ENCODE measurements at regions not wholly inside any gene's neighbourhood (a gene's known extent, or its start where the extent isn't known, plus 50 kb on each side); places are given as distances from the start of the nearest gene placed in this dataset.
A peak's percentile ranks its signal among the peaks of the same experiment; 100 is the strongest.

DNA sequence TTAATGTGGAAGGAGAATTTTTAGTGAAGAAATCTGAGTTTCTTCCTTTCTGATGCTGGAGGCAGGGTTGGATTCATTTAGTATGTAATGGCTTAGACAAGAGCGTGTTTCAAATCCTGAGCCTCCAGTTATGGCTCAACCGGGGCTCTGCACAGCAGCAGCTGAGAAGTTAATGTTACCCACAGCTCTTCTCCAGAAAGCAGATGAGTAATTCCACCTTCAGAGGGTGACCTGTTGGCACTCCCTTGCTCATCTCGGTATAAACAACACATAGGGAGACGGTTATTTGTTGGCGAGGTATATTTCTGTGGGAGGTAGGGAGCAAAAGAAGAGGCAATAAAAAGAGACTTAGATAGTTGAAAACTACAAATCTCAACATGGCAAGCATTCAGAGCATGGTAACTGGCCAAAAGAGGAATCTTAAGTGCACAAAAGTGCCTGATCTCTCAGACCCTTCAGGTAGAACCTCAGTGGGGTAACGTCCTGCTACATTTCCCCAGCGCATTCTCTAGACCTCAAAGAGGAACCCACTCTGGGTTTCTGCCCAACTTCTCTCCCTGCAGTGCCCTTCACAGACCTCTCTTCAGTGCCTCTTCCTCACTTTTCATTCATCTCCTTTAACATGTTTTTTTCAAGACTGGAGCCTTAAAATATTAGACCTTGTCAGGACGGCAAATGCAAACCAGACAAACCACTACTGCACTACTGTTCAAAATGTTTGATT is 417.5 kb upstream of the ADAMTSL1 start:
- TF ChIP-seq EED (IDR thresholded peaks at IDR 0.05; ENCODE audit: low read depth) (no peak), TCF7 (IDR thresholded peaks at IDR 0.05; ENCODE audit: borderline replicate concordance) (no peak), HDAC2 (IDR thresholded peaks at IDR 0.05) (no peak), ZNF274 (IDR thresholded peaks at IDR 0.05; ENCODE audit: insufficient read depth, insufficient read length) (no peak), LARP7 (IDR thresholded peaks at IDR 0.05) (no peak), RB1 (IDR thresholded peaks at IDR 0.05; ENCODE audit: borderline replicate concordance) (no peak), STAT1 (conservative IDR thresholded peaks at IDR 0.05) (no peak), BRCA1 (IDR thresholded peaks at IDR 0.05; ENCODE audit: low read depth, low read length) (no peak), MTA2 (IDR thresholded peaks at IDR 0.05; ENCODE audit: low read depth) (no peak), ZNF384 (IDR thresholded peaks at IDR 0.05; ENCODE audit: borderline replicate concordance, low read depth, low read length) (no peak)
- TF ChIP-seq, protein P1, sequence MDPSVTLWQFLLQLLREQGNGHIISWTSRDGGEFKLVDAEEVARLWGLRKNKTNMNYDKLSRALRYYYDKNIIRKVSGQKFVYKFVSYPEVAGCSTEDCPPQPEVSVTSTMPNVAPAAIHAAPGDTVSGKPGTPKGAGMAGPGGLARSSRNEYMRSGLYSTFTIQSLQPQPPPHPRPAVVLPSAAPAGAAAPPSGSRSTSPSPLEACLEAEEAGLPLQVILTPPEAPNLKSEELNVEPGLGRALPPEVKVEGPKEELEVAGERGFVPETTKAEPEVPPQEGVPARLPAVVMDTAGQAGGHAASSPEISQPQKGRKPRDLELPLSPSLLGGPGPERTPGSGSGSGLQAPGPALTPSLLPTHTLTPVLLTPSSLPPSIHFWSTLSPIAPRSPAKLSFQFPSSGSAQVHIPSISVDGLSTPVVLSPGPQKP (IDR thresholded peaks at IDR 0.05; ENCODE audit: low read depth, low read length), result no peak
- RAD21 ChIA-PET (ENCODE audit: unreplicated experiment), result no interaction called here
- Histone ChIP-seq H3K9ac (ENCODE audit: control insufficient read depth, insufficient read depth, low read length) (no peak overlapping the region), H2AFZ (ENCODE audit: control insufficient read depth, low read depth, low read length) (no peak overlapping the region), H3K36me3 (ENCODE audit: control insufficient read depth in 2 of 2, insufficient read depth in 2 of 2, low read length in 1 of 2) (no peaks in the 10 kb centered on the region), H3K9me3 (replicated peaks; ENCODE audit: control insufficient read depth, insufficient read depth, low read length) (no peaks in the 10 kb centered on the region), H3K27ac (ENCODE audit: control insufficient read depth, insufficient read depth) (no peak overlapping the region), H4K20me1 (ENCODE audit: control insufficient read depth, insufficient read depth) (no peaks in the 10 kb centered on the region), H3K4me1 (ENCODE audit: control insufficient read depth, insufficient read depth, low read length) (no peaks in the 10 kb centered on the region), H3K79me2 (ENCODE audit: control insufficient read depth, insufficient read depth, low read length) (no peaks in the 10 kb centered on the region), H3K4me2 (ENCODE audit: control insufficient read depth, insufficient read depth) (0 out of 2 replicates have a peak overlapping the region, but pooled peaks have one; percentile 0), H3K27me3 (replicated peaks in 1 of 2; ENCODE audit: control insufficient read depth in 2 of 2, insufficient read depth in 2 of 2, low read length in 1 of 2) (peaks cover 0 to 1% of the 10 kb centered on the region in 2 experiments; a peak in 3 of 4 replicates), H3K4me3 (no peak overlapping the region)
- FAIRE-seq, result no peak
- POLR2A ChIA-PET, result no interaction called here
- 8% methylated on average over 8 of the region's 8 CpGs for WGBS (ENCODE audit: insufficient coverage, insufficient replicate concordance, low lambda C conversion rate, missing lambda C conversion rate)
- in situ Hi-C loops (cut with MboI) (no loop called here), intact Hi-C loops (cut with micrococcal nuclease; ENCODE audit: unreplicated experiment) (loop anchor here (10.0 kb wide), 1 partner anchor 532 kb away; no protein-coding TSS in a partner anchor)
- CTCF ChIA-PET, result interaction anchor here (0.7 to 1.4 kb wide), 3 partner anchors 148 to 246 kb away, joined by 3 to 6 read pairs (median 4); no protein-coding TSS in a partner anchor
- SMC1A ChIA-PET (ENCODE audit: uncharacterized antibody, unreplicated experiment), result no interaction called here
- DNase-seq (ENCODE audit: low read depth, low spot score), result no peak
- no peak for ATAC-seq
- no TSS peak for BruUV-seq (replicated peaks)
